ENCODE measurements at regions not wholly inside any gene's neighbourhood (a gene's known extent, or its start where the extent isn't known, plus 50 kb on each side); places are given as distances from the start of the nearest gene placed in this dataset.

DNA sequence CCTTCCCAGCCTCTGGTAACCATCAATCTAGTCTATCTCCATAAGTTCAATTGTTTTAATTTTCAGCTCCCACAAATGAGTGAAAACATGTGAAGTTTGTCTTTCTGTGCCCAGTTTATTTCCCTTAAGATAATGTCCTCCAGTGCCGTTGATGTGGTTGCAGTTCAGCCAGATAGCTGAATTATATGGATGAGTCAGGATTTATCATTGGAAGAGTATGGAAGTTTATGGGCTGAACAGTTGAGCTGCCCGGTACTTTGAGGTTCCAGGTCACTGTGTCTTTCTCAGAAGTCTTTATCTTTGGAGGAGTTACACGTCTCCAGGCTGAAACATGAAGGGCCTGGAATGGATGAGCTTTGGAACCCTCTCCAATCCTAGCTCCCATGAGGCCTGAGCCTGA is 120.1 kb downstream of the ASCL4 start:
- DNase-seq: no peak

DNA sequence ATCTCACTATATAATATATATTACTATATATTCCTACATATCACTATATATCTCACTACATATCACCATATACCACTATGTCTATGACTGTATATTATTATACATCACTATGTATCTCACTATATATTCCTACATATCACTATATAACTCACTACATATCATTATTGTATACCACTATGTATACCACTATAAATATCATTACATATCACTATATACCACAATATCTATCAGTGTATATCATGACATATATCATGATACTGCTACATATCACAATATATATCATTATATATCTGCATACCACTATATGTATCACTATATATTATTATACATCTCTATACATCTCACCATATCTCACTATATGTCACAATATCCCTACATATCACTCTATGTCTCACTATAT is 121.5 kb downstream of the ASCL4 start:
- DNase-seq: no peak

DNA sequence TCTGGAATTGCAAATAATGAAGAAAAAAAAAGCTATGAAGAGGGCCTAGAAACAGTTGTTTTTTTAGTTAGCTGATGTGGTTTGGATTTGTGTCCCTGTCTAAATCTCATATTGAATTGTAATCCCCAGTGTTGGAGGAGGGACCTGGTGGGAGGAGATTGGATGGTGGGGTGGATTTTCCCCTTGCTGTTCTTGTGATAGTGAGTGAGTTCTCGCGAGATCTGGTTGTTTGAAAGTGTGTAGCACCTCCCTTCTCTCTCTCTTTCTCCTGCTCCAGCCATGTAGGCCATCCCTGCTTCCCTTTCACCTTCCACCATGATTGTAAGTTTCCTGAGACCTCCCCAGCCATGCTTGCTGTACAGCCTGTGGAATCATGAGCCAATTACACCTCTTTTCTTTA is 126.1 kb downstream of the ASCL4 start:
- no peak for DNase-seq

DNA sequence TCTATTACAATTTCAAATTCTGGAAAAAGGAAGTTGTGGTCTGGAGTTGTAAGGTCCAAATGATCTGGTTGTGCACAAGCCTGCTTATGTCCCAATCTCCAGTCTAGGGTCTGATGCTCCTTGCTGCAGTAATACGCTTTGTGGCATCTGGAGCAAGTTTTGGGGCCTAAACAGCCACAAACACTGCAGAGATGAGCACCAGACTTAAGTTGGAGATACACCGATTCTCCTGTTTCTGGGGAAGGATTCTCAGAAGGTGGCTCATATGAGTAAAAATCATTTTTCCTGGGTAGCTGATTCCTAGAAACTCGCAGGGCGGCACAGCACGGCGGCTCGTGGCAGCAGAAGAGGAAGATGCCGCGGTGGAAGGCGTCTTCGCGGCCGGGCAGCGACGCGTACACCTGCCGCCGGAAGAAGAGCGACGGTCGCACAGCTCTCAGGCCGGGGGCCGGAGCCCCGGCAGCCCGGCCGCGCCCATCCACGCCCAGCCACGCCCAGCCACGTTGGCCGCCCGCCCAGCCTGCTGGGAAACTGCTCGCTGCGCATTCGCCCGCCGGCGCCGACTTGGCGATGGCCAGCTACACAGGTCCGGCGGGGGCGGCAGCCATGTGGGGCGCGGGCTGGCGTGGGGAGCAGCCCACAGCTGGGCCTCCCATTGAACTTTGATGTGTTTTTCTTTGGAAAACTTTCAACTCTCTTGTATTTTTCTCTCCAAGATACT is 129.0 kb downstream of the ASCL4 start:
- peak; percentile 82 for DNase-seq

DNA sequence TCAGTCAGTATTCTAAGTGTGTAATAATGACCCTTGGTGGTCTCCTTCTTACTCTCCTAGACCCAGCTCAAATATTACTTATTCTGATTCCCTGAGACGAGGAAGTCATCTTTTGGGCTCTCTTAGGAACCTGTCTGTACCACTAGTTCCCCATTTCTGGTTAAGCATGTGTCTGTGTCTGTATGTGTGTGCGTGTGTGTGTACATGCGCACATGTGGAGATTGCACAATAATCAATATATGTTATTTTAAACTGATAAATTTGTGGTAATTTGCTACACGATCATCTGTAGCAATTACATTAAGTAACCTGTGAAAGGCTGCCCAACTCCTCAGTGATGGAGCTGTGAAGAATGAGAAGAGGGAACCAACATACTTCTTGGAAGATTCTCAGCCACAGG is 132.2 kb downstream of the ASCL4 start:
- DNase-seq: no peak

DNA sequence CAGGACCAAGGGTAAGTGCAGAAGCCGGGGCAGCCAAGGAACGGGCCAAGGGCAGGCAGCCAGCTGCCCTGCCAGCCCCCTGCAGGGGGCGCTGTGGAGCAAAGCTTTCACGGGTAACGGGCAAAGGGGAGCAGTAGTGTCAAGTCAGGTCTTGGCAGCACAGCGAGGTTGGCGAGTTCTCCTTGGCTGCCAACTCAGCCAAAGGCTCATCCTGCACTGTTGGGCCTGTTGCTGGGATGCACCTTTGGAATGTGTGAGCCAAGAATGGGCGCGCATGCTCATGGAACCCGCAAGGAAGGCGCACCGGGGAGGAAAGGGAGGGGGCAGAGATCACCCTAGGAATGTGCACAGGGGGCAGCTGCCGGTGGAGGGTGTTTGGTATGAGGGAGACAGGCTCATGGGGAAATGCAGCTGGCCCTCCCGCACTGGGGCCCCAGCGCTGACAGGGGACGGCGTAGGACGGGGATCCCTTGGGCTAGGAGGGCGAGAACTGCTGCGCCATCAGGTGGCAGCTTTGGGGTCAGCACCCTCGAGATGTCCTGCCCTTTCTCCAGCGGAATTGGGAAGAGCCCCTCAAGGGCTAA is 138.0 kb downstream of the ASCL4 start:
- no peak for DNase-seq

- DNase-seq: no peak
Measured at GRCh38 chr12:107914460-107914977, 140.0 kb downstream of the ASCL4 start.

DNA sequence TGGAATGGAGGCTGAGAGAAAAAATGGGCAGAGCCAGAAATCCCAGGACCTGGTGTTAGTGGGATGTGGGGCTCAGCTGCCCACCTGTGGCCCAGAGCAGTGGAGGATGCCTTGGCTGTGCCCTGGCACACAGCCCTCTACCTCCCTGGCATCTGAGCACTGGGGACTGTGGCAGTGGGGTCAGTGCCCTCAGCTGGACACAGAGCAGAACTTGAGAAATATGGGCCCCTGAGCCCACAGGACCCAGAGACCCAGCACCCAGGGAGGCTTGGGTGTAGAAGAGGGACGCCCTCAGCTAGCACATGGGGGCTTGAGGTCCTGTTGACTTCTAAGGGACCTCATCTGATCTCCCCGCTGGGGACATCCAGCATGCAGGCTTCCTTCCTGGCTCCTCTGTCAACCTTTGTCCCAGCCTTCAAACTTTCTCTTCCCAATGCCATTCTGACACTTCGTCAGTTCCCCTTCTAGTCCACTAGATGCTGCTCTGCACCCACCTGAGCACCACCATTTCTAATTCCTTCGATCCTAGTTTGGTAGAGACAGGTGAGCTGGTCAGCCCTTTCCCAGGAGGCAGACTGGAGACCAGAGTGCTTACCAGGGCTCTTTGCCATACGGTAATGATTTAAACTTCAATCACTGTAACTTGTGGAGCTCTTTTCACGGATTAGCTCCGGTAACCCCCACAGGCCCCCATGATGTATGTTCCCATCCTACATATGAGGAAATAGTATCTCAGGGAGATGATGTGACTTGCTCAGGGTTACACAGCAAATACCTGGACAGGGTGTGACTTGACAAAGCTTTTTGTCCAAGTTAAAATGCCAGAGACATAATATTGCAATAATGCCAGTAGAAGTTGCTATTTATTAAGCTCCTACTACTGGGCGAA is 143.7 kb downstream of the ASCL4 start:
- DNase-seq: peak; percentile 23

GRCh38 chr12:107921062-107921461 is 146.6 kb downstream of the ASCL4 start:
- no peak for DNase-seq

DNA sequence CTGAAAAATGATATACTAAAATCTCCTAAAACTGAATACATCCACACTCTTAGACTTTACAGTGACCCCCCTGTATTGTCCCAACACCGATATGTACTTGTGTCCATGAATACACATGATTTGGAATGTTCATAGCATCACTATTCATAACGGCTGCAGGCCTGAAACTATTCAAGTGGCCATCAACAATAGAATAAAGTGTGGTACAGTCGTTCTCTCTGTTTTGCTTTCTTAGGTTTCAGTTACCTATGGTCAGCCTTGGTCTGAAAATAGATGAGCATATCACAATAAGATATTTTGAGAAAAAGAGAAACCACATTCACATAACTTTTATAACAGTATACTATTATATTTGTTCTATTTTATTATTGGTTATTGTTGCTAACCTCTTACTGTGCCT is 150.6 kb downstream of the ASCL4 start:
- no peak for DNase-seq

DNA sequence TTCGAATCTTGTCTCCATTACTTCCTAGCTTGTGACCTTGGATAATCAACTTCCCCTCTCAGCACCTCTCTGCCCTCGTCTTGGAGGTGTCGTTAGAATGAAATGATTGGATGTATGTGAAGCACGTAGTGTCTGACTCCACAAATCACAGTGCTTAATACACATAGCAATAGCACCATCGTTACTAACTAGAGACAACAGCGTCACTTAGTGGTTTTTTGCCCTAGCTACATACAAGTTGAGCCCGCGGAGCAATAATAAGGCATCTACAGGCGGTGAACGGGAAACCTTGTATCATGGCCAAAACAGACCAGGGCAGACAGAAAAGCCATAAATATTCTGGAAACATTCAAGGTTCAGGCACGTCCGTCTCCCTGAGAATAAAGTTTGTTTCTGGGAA is 154.9 kb downstream of the ASCL4 start:
- no peak for DNase-seq

GRCh38 chr12:107931761-107932160 is 157.3 kb downstream of the ASCL4 start:
- no peak for DNase-seq

DNA sequence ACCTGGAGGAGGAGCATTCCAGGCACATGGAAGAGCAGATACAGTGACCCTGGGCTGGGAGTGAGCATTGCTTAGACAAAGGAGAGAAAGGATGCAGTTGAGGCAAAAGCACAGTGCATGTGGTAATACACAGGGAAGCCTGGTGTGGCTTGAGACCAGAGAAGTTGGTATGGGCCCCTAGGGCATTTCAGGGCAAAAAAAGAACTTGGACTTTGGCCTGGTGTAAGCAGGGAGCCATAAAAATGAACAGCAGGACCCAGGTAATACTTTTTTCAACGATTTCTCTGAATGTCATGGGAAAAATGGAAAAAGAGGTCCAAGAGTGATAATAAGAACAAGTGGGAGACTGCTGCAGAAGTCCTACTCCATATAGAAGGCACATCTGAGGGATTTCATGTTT is 163.9 kb downstream of the ASCL4 start:
- DNase-seq: no peak

DNA sequence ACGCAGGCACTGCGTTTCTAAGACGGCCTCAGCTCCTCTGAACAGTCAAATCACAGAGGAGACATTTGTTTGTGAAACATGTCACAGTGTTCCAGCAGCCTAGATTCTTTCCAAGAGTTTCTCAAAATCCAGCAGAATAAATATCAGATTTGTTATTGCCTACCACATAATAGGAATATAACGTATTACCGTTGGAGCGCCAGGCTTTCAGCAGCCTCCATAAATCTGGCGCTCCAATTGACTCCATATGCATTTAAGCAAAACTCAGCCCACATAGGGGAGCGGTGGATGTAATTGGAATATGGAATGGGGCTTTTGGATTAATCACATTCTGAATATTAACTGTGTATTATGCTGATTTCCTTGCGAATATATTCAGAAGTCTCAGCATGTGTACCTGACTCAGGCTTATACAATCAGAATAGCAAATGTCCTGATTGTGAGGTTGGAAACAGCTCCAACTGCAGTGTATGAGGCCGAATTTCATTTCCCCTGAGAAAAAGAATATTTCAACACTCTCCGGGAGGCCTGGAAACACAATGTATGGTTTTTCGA is 174.0 kb downstream of the ASCL4 start:
- DNase-seq: no peak

DNA sequence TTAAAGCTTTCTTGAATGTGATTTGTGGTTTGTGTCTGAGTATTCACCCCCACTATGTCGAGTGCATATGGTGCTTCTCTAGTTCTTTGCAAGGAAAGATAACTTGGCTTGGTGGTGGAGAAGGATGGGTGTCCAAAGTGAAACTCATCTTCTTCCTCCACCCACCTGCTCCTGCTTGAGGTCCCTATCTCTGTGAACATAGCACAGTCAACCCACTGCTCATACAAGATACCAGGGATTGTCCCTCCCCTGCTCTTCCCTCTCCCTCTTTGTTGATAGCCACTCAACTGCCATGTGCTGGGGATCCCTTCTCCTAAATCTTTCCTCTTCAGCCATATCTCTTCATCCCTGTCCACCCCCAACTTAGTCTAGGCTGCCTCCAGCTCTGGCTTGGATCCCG is 176.5 kb downstream of the ASCL4 start:
- no peak for DNase-seq

GRCh38 chr12:107955966-107956643 is 173.0 kb upstream of the WSCD2 start:
- no peak for DNase-seq

DNA sequence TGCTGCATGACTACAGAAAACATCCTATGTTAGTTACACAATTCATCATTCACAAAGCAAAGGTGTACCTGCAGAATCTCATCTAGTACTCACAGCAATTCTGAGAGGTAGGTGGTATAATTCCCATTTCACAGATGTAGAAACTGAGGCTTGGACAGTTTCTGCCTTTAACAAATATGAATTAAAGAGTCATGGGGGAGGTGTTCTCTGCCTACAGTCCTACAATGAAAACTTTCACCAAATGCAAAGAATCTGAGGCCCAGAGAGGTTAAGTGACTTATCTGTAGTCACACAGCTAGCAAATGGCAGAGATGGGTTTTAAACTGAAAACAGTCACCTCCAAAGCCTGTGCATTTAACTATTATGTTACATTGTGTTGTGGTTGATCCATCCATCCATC is 171.6 kb upstream of the WSCD2 start:
- no peak for DNase-seq

DNA sequence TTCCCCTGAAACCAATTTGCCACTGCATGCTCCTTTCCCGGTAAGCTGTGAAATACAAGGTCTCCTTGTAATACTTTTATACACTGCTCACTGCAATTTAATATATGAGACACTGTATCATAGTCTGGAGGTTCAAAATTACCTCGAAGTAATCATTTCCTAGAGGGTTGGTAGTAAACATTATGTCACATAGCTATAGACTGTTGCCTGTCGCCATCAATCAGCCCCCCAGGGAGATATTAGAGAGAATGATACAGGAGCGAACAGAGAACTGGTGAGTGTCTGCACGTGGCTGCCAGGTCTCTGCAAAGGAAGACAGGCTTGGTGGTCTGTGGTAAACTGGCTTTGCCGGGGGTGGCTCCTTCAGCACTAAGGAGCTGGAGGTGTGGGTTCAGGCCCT is 165.5 kb upstream of the WSCD2 start:
- no peak for DNase-seq

GRCh38 chr12:107967170-107967569 is 161.9 kb upstream of the WSCD2 start:
- no peak for DNase-seq

DNA sequence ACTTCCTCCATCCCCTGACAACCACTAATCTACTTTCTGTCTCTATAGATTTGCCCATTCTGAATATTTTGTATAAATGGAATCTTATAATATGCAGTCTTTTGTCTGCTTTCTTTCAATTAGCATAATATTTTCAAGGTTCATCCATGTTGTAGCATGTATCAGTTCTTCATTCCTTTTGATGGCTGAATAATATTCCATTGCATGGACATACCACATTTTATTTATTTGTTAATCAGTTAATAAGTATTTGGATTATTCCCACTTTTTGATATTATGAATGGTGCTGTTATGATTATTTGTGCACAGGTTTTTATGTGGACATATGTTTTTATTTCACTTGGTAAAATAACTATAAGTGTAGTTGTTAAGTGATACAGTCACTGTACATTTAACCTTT is 155.1 kb upstream of the WSCD2 start:
- DNase-seq: no peak

DNA sequence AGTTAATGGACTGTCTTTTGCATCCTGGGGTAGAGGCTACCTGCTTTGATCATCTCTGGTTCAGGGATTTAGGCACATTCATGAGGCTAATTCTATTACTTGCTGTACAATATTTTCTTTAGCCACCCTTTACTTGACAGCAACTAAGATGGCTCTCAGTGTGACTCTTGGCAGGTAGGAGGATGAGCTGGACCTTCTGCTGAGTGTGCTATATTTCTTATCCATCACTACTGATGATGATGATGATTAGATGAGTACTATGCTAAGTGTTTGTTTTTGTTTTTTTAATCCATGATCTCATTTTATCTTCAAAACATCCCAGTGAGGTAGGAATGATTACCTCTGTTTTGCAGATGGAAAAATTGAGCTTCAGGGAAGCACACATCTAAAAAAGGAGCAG is 152.8 kb upstream of the WSCD2 start:
- DNase-seq: no peak

DNA sequence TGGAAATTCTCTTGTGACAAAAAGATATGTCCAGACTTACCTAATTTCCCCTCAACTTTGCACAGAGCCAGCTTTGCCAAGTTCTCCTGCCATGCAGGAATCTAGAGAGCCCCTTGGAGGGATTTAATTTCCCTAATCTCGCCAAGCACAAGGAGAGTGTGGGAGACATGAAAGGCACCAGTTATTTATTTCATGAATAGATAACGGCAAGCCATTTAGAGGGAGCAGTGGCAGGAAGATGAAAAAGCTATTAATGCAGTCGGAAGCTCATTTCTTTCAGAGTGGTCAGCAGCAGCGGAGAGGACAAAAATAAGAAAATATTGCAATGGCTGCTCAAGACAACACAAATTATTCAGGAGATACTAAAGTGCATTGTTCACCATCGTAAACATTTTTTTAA is 150.9 kb upstream of the WSCD2 start:
- DNase-seq: no peak

GRCh38 chr12:107978641-107979040 is 150.4 kb upstream of the WSCD2 start:
- no peak for DNase-seq
